Middle frontal gyrus (tissue), 1 donor: ENCODE measurements at regions not wholly inside any gene's neighbourhood (a gene's known extent, or its start where the extent isn't known, plus 50 kb on each side); places are given as distances from the start of the nearest gene placed in this dataset.

Experiments
- DNase-seq: peaks from one replicate; pipeline ENCODE4 v3.0.0-alpha.2; 2015; ENCODE audit warnings: low spot score; ENCODE audit errors: extremely low spot score

GRCh38 chr10:124305131-124305530, 113.6 kb downstream of the OAT start:
- DNase-seq, result no peak

- DNase-seq, result no peak
Observed at GRCh38 chr10:124303662-124304418, 114.9 kb downstream of the OAT start.

GRCh38 chr10:124302951-124303505, 115.7 kb downstream of the OAT start:
- DNase-seq, result no peak

- DNase-seq, result no peak
Observed at GRCh38 chr10:124301736-124302135, 117.0 kb downstream of the OAT start.

DNA sequence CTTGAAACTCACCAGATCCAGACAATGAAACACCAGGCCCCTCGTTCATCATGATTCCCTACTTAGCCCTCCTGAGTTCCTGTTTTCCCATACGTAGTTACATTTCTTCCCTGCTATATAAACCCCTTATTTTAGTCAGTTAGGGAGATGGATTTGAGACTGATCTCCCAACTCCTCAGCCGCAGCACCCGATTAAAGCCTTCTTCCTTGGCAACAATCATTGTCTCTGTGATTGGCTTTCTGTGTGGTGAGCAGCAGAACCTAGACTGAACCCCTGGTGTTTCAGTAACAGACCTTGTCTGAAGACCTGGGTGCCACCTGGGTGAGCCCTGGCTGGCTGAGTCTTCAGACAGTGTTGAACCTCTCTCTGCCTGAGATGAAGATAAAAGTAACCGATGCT, 118.0 kb downstream of the OAT start:
- no peak for DNase-seq

- DNase-seq, result no peak
Observed at GRCh38 chr10:124300224-124300623, 118.5 kb downstream of the OAT start.

DNA sequence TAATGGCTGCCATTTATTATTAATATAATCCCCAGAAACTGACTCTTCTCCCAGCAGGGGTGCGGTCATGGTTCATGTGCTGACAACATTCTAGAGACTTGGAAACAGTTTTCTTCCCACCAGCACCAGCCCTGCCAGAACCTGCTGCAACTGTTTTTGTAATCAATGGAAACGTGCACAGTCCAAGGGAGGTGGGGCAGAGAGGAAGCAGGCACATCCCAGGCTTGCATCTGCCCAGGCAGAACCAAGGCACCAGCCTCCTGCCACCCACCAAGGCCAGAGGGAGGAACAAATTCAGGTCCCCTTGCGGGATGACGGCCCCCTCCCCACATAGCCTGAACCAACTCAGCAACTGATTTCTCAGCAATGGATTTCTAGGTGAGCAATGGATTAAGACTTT, 119.0 kb downstream of the OAT start:
- no peak for DNase-seq

- no peak for DNase-seq
Observed at GRCh38 chr10:124298891-124299290, 119.8 kb downstream of the OAT start.

DNA sequence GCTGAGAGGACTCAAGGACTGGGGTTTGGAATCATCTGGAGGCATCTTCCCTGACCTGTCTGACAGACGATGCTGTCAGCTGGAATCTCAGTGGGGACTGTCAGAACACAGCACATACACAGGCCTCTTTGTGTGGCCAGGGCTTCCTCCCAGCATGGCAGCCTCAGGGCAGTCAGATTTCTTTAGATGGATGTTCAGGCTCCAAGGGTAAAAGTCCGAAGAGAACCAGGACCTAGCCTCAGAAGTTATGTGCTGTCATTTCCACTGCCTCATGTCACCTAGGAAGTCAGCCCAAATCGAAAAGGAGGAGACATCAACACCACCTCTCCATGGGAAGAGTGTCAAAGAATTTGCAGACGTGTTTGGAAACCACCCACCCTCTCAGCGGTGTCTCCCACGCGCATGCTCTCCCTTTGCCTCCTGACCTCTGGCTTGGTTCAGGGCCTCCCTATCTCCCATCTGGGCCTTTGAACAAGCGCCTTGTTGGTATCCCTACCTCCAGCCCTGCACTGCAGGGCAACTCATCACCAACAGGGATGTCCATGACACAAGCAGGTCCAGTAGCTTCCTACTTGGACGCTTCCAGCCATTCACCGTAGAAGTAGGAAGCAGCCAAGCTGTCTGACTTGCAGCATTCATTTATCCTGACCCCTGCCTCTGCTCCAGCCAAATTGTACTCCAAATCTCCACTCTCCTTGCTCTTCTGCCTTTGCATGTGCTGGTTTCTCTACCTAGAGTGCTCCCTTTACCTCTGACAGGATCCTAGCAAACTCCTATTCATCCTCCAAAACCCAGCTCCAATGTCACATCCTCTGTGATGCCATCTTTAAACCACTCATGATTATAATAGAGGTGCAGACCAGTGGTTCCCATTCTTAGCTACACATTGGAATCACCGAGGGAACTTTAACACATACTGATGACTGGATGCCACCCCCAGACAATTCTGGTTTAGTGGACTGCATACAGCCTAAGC, 121.6 kb downstream of the OAT start:
- no peak for DNase-seq

DNA sequence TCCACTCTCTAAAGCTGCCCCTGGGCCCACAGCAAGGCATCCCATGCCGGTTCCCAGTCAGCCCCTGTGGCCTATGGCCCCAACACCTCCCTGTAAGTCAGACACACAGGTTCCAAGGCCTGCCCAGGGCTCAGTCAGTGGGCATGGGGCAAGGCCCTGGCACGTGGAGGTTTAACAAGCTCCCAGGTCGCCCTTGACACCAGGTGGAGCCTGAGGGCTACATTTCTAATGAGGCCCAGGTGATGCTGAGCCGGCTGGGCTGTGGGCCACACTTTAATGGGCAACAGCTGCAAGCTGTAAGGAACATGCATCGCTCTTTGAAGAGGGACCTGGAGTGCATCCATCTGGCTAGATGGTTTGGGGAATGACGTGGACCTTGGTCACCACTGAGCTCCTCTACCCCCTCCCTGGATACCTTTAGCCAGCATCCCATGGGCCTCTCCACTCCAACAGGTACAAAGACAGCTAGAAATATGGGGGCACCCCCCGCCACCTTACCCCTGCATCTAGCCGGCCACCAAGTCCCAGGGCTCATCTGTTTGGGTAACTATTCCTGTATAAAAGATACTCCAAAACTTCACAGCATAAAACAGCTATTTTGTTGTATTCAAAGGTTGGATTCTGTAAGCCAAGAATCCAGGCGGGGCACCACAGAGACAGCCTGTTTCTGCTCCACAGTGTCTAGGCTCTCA, 122.5 kb downstream of the OAT start:
- DNase-seq, result no peak

- no peak for DNase-seq
Observed at GRCh38 chr10:124294811-124295770, 123.6 kb downstream of the OAT start.

DNA sequence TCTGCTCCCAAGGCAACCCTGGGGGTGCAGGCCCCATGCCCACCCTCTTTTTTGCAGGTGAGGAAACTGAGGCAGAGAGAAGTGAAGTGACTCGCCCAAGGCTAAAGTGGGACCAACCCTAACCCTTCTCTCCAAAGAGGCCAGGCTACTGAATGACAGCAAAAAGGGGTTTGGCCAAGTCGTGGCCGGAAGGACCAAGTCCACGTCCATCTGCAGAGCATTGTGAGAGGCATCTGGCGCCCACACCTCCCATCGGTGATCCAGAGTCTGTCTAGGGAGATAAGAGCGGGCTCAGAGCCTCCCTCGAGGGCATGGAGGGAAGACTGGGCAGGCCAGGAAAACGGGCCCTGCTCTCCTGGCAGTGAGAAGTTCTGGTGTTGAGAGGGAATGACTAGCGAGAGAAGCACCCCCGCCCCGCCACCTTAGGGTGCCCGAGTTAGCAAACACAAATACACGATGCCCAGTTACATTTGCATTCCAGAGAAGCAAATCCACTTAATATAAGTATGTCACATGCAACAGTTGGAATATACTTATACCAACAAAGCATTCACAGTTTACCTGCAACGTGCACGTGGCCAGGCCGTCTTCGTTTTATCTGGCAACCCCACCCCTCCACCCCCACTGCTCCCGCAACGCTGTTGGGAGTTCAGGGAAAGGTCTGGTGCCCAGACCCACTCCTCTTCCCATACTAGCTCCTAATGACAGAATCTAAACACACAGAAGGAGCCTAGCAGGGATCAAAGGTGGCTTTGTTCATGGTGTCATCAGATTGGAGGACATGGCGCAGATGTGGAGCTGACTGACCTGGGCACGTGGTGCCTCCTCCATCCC, 124.9 kb downstream of the OAT start:
- no peak for DNase-seq

DNA sequence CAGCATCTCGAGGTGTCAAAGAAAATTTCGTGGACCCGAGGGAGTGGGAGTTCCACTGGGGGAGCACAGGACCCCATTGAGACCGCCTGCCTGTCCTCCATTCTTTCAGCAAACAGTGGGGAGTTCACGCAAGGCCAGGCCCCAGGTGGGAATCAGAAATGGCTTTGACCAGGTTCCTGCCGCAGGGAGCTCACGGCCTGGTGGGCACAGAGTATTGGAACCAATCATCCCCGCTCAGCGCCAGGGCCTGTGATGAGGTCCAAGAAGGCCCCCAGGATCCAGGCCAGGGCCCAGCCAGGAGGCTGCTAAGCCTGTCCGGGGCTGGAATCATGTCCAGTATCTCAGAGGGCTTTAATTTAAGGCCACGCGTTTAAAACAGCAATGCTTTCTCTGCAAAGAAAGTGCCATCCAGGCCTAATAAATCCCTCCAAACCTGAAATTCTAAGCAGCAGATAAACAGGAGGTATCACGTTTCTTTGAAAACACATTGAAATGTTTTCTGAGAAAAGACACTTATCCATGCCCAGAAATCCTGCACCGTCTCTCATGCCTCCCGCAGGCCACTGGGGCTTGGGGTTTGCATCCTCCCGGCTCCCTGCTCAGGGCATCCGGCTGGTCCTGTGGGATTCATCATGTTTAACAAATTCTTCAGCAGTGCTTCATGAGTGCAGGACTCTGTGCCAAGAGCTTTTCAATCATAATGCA, 125.7 kb downstream of the OAT start:
- DNase-seq, result no peak

GRCh38 chr10:124291001-124291701, 127.6 kb downstream of the OAT start:
- DNase-seq, result no peak

DNA sequence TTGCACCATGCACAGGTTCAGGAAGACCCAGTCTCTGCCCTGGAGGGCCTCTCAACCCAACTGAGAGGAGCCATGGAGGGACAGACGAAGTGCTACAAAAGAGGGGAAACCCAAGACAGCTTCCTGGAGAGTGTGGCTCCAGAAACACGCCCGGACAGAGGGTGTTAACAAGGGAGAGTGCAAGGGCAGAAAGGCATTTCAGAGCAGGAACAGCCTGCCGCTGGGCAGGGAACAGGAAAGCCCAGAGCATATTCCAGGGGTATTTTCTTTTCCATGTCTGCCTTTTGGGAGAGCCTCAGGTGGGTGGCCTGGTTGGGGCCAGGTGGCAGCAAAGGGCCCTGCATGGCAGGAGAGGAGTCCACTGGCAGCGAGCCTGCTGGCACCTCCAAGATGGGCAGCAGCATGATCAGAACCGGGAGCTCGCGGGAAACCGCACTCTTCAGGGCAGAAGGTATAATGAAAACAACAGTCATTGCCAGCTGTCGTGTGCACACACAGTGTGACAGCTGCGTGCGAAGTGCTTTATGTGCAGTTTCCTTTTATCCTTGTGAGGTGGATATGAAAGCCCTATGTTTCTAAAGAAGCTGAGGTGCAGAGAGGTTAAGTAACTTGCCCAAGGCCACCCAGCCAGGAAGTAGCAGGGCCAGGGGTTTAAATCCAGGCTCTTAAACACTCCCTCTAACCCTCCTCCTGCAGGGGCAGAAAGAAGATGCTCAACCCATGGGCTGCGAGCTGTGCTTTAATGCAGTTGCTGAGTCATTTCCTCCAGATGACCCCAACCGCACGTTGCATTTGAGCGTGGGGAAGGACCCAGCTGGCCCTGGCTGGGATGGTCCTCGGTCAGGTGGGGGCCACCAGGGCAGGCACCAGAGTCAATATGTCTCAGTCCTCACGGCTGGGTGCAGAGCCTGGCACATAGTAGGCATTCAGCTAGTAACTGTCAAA, 128.6 kb downstream of the OAT start:
- no peak for DNase-seq

GRCh38 chr10:124288928-124289850, 129.5 kb downstream of the OAT start:
- DNase-seq, result no peak
